ENCODE measurements at regions not wholly inside any gene's neighbourhood (a gene's known extent, or its start where the extent isn't known, plus 50 kb on each side); places are given as distances from the start of the nearest gene placed in this dataset.

- intact Hi-C loops (cut with DNase I) = no loop called here
- Histone ChIP-seq H3K9me3 (no peaks in the 10 kb centered on the region), H3K36me3 (no peaks in the 10 kb centered on the region), H3K4me1 (no peaks in the 10 kb centered on the region), H3K4me3 (no peak overlapping the region), H3K27ac (no peak overlapping the region), H3K27me3 (no peaks in the 10 kb centered on the region)
- DNase-seq (no peak), ATAC-seq (no peak)
- TF ChIP-seq CTCF (IDR thresholded peaks at IDR 0.05) (no peak), POLR2A (IDR thresholded peaks at IDR 0.05) (no peak)
- WGBS (ENCODE audit: insufficient coverage, low coverage, low lambda C conversion rate, missing lambda C conversion rate) = 88% methylated on average over 5 of the region's 6 CpGs
Measured at GRCh38 chr10:34911661-34912205, 96.6 kb upstream of the PARD3 start.

GRCh38 chr10:34908481-34908880 is 93.4 kb upstream of the PARD3 start:
- intact Hi-C loops (cut with DNase I) = no loop called here
- no peak for ATAC-seq
- Histone ChIP-seq H3K27me3 (no peaks in the 10 kb centered on the region), H3K4me1 (no peaks in the 10 kb centered on the region), H3K36me3 (no peaks in the 10 kb centered on the region), H3K9me3 (no peaks in the 10 kb centered on the region), H3K4me3 (no peak overlapping the region), H3K27ac (no peak overlapping the region)
- no peak for DNase-seq
- 62% methylated on average over 2 of the region's 5 CpGs for WGBS (ENCODE audit: insufficient coverage, low coverage, low lambda C conversion rate, missing lambda C conversion rate)
- TF ChIP-seq POLR2A (IDR thresholded peaks at IDR 0.05) (no peak), CTCF (IDR thresholded peaks at IDR 0.05) (no peak)

GRCh38 chr10:34907743-34908430 is 92.8 kb upstream of the PARD3 start:
- TF ChIP-seq CTCF (IDR thresholded peaks at IDR 0.05) = no peak
- TF ChIP-seq POLR2A (IDR thresholded peaks at IDR 0.05) = no peak
- Histone ChIP-seq H3K4me1 (no peaks in the 10 kb centered on the region), H3K4me3 (no peak overlapping the region), H3K27ac (no peak overlapping the region), H3K27me3 (no peaks in the 10 kb centered on the region), H3K9me3 (no peaks in the 10 kb centered on the region), H3K36me3 (no peaks in the 10 kb centered on the region)
- DNase-seq (no peak), ATAC-seq (no peak)
- intact Hi-C loops (cut with DNase I) = no loop called here
- 59% methylated on average over 5 of the region's 5 CpGs for WGBS (ENCODE audit: insufficient coverage, low coverage, low lambda C conversion rate, missing lambda C conversion rate)

- 79% methylated on average over 14 of the region's 29 CpGs for WGBS (ENCODE audit: insufficient coverage, low coverage, low lambda C conversion rate, missing lambda C conversion rate)
- H3K36me3 ChIP-seq = no peaks in the 10 kb centered on the region
- H3K9me3 ChIP-seq = no peaks in the 10 kb centered on the region
- DNase-seq (no peak), ATAC-seq (no peak)
- intact Hi-C loops (cut with DNase I) = no loop called here
- TF ChIP-seq POLR2A (IDR thresholded peaks at IDR 0.05) (no peak), CTCF (IDR thresholded peaks at IDR 0.05) (no peak)
- no peak overlapping the region for H3K27ac ChIP-seq
- H3K27me3 ChIP-seq = no peaks in the 10 kb centered on the region
- H3K4me3 ChIP-seq = no peak overlapping the region
- no peaks in the 10 kb centered on the region for H3K4me1 ChIP-seq
Measured at GRCh38 chr10:34906067-34906965, 91.2 kb upstream of the PARD3 start.
